H9 (cell line): ENCODE measurements at regions not wholly inside any gene's neighbourhood (a gene's known extent, or its start where the extent isn't known, plus 50 kb on each side); places are given as distances from the start of the nearest gene placed in this dataset.

Source experiments
- DNase-seq: peaks from one replicate; pipeline ENCODE4 v3.0.0-alpha.2; 2017
- H2AFZ ChIP-seq: one replicate; pipeline ENCODE4 v1.6.1; 2013; ENCODE audit warnings: mild to moderate bottlenecking, low read length, control low read depth, moderate library complexity
- H2AK5ac ChIP-seq: 2 replicates; pipeline ENCODE4 v1.6.1; 2013; ENCODE audit warnings: low read length, control low read depth, mixed read lengths; ENCODE audit not compliant: insufficient read length
- H2BK120ac ChIP-seq: one replicate; pipeline ENCODE4 v1.6.1; 2013; ENCODE audit warnings: low read depth, mild to moderate bottlenecking, low read length, control low read depth, inconsistent platforms; ENCODE audit not compliant: poor library complexity, severe bottlenecking
- H2BK12ac ChIP-seq: 2 replicates; pipeline ENCODE4 v1.6.1; 2013; ENCODE audit warnings: low read length, control low read depth, mixed read lengths, low read depth; ENCODE audit not compliant: insufficient read length
- H2BK15ac ChIP-seq: 2 replicates; pipeline ENCODE4 v1.6.1; 2013; ENCODE audit warnings: low read depth, low read length, control low read depth
- H2BK20ac ChIP-seq: one replicate; pipeline ENCODE4 v1.6.1; 2013; ENCODE audit warnings: low read depth, mild to moderate bottlenecking, low read length, control low read depth, inconsistent platforms; ENCODE audit not compliant: poor library complexity, severe bottlenecking
- H2BK5ac ChIP-seq: 2 replicates; pipeline ENCODE4 v1.6.1; 2013; ENCODE audit warnings: low read length, control low read depth, mixed read lengths; ENCODE audit not compliant: insufficient read length
- H3K14ac ChIP-seq: 2 replicates; pipeline ENCODE4 v1.6.1; 2013; ENCODE audit warnings: low read length, control low read depth; ENCODE audit not compliant: insufficient read depth
- H3K18ac ChIP-seq: 2 replicates; pipeline ENCODE4 v1.6.1; 2013; ENCODE audit warnings: low read depth, mild to moderate bottlenecking, mixed read lengths, low read length, control low read depth; ENCODE audit not compliant: insufficient read length
- H3K23ac ChIP-seq: 2 replicates; pipeline ENCODE4 v1.6.1; 2013; ENCODE audit warnings: low read length, control low read depth, mixed read lengths, low read depth; ENCODE audit not compliant: insufficient read length
- H3K23me2 ChIP-seq: 2 replicates; pipeline ENCODE4 v1.6.1; 2013; ENCODE audit warnings: low read depth, mild to moderate bottlenecking, mixed read lengths, low read length, control low read depth; ENCODE audit not compliant: insufficient read length, poor library complexity, severe bottlenecking
- H3K27ac ChIP-seq: 2 replicates; pipeline ENCODE4 v1.5.1; 2013; ENCODE audit warnings: low read length, control low read depth, mixed read lengths, low read depth; ENCODE audit not compliant: insufficient read length
- H3K27me3 ChIP-seq: 2 replicates; pipeline ENCODE4 v1.6.1; 2013; ENCODE audit warnings: low read length, control low read depth, inconsistent platforms; ENCODE audit not compliant: insufficient read depth
- H3K4ac ChIP-seq: 2 replicates; pipeline ENCODE4 v1.6.1; 2013; ENCODE audit warnings: low read depth, mild to moderate bottlenecking, control low read depth, inconsistent platforms, low read length, moderate library complexity
- H3K4me1 ChIP-seq: 2 replicates; pipeline ENCODE4 v1.6.1; 2013; ENCODE audit warnings: low read length, control low read depth, inconsistent platforms; ENCODE audit not compliant: insufficient read depth
- H3K4me2 ChIP-seq: 2 replicates; pipeline ENCODE4 v1.6.1; 2013; ENCODE audit warnings: low read length, control low read depth, mixed read lengths; ENCODE audit not compliant: insufficient read length, insufficient read depth
- H3K56ac ChIP-seq: 2 replicates; pipeline ENCODE4 v1.6.1; 2013; ENCODE audit warnings: low read depth, mild to moderate bottlenecking, mixed read lengths, low read length, control low read depth; ENCODE audit not compliant: insufficient read length
- H3K79me1 ChIP-seq: 2 replicates; pipeline ENCODE4 v1.6.1; 2013; ENCODE audit warnings: low read depth, mild to moderate bottlenecking, moderate library complexity, low read length, control low read depth, inconsistent platforms; ENCODE audit not compliant: insufficient read depth, poor library complexity, severe bottlenecking
- H3K79me2 ChIP-seq: 2 replicates; pipeline ENCODE4 v1.6.1; 2013; ENCODE audit warnings: low read length, control low read depth, inconsistent platforms; ENCODE audit not compliant: insufficient read depth
- H3K9ac ChIP-seq: 2 replicates; pipeline ENCODE4 v1.6.1; 2013; ENCODE audit warnings: low read length, control low read depth, mixed read lengths; ENCODE audit not compliant: insufficient read length; ENCODE audit errors: extremely low read depth
- H3K9me3 ChIP-seq: one replicate; pipeline ENCODE4 v1.6.1; 2013; ENCODE audit warnings: low read depth, low read length, inconsistent platforms; ENCODE audit not compliant: control insufficient read depth
- H3T11ph ChIP-seq: one replicate; pipeline ENCODE4 v1.6.1; 2013; ENCODE audit warnings: mild to moderate bottlenecking, low read length, control low read depth, inconsistent platforms
- H4K20me1 ChIP-seq: one replicate; pipeline ENCODE4 v1.6.1; 2013; ENCODE audit not compliant: control insufficient read depth, insufficient read length, insufficient read depth
- H4K5ac ChIP-seq: 2 replicates; pipeline ENCODE4 v1.6.1; 2013; ENCODE audit warnings: low read depth, mild to moderate bottlenecking, mixed read lengths, low read length, control low read depth; ENCODE audit not compliant: insufficient read length
- H4K8ac ChIP-seq: replicated peaks from 2 replicates; pipeline ENCODE4 v1.6.1; 2013; ENCODE audit warnings: low read length, control low read depth, mixed read lengths, low read depth; ENCODE audit not compliant: insufficient read length
- H4K91ac ChIP-seq: 2 replicates; pipeline ENCODE4 v1.6.1; 2013; ENCODE audit warnings: low read depth, mild to moderate bottlenecking, moderate library complexity, mixed read lengths, low read length, control low read depth; ENCODE audit not compliant: insufficient read length
- H3K27ac Mint-ChIP-seq, 3 experiments: 2 replicates in 2 of 3; 3 replicates in 1 of 3; pipeline ENCODE4 v1.8.0; 2020 to 2021; ENCODE audit warnings: mixed read lengths in 3 of 3, mild to moderate bottlenecking in 1 of 3, moderate library complexity in 1 of 3
- H3K27me3 Mint-ChIP-seq: 2 replicates; pipeline ENCODE4 v1.8.0; 2021; ENCODE audit warnings: low read depth, mild to moderate bottlenecking, moderate library complexity, mixed read lengths
- H3K36me3 Mint-ChIP-seq, 3 experiments: 2 replicates in 2 of 3; 3 replicates in 1 of 3; pipeline ENCODE4 v1.8.0; 2020 to 2021; ENCODE audit warnings: low read depth in 3 of 3, mixed read lengths in 3 of 3; ENCODE audit not compliant: insufficient read depth in 1 of 3
- H3K4me1 Mint-ChIP-seq, 2 experiments: 2 replicates each; pipeline ENCODE4 v1.8.0; 2020; ENCODE audit warnings: mixed read lengths in 2 of 2
- H3K4me3 Mint-ChIP-seq, 2 experiments: 2 replicates in 1 of 2; 3 replicates in 1 of 2; pipeline ENCODE4 v1.8.0; 2020 to 2021; ENCODE audit warnings: mild to moderate bottlenecking in 2 of 2, mixed read lengths in 2 of 2, moderate library complexity in 1 of 2
- H3K9me3 Mint-ChIP-seq, 2 experiments: 2 replicates in 1 of 2; 3 replicates in 1 of 2; pipeline ENCODE4 v1.8.0; 2020; ENCODE audit warnings: mild to moderate bottlenecking in 2 of 2, mixed read lengths in 2 of 2, moderate library complexity in 1 of 2
- WGBS: extraction: QIAGEN DNeasy Blood & Tissue Kit; methylation state at CpG from one replicate; pipeline ENCODE4 v1.1.7; 2013; ENCODE audit warnings: missing lambda C conversion rate, low lambda C conversion rate, mixed read lengths; ENCODE audit not compliant: insufficient read length; ENCODE audit errors: extremely low coverage; 5-methylcytosine and 5-hydroxymethylcytosine counted together
- TF ChIP-seq, protein P1 (sequence below): fragments of 200-600 bp; sonication (generic); conservative IDR thresholded peaks from 3 replicates; pipeline ENCODE4 v1.8.0; 2021; ENCODE audit warnings: antibody characterized with exemption, mild to moderate bottlenecking

GRCh38 chr5:89983216-89983615, 426.3 kb downstream of the CETN3 start:
- H4K20me1 ChIP-seq, result no peaks in the 10 kb centered on the region
- no peaks in the 10 kb centered on the region for H3K27me3 Mint-ChIP-seq
- no peaks in the 10 kb centered on the region for H3K23me2 ChIP-seq

More at GRCh38 chr5:89983216-89983615, 426.3 kb downstream of the CETN3 start:
- Mint-ChIP-seq H3K36me3 (peaks cover 0 to 5% (median 1%) of the 10 kb centered on the region in 3 experiments; a peak in 2 of 7 replicates), H3K27ac (0 out of 7 replicates have a peak overlapping the region, but pooled peaks of 1 of the 3 experiments have one; percentile 12), H3K9me3 (no peaks in the 10 kb centered on the region; a peak in 2 of 5 replicates), H3K4me3 (no peak overlapping the region), H3K4me1 (peaks cover 11 to 24% of the 10 kb centered on the region in 2 experiments)
- Histone ChIP-seq H2BK5ac (no peak overlapping the region), H3K4ac (no peak overlapping the region), H2BK20ac (no peak overlapping the region), H2AK5ac (no peak overlapping the region), H3K9me3 (no peaks in the 10 kb centered on the region), H2BK120ac (no peak overlapping the region), H3K14ac (no peak overlapping the region), H3T11ph (no peak overlapping the region), H3K27me3 (no peaks in the 10 kb centered on the region), H3K23ac (no peak overlapping the region), H3K4me1 (peaks cover 7% of the 10 kb centered on the region; the same call in 1 of the 2 replicates), H4K91ac (no peak overlapping the region), H3K4me2 (no peak overlapping the region), H2BK12ac (no peak overlapping the region), H3K27ac (no peak overlapping the region), H3K9ac (no peak overlapping the region), H2AFZ (no peak overlapping the region), H3K79me2 (no peaks in the 10 kb centered on the region), H4K5ac (no peak overlapping the region), H4K8ac (no peak overlapping the region), H3K18ac (no peak overlapping the region), H3K56ac (no peak overlapping the region), H2BK15ac (no peak overlapping the region), H3K79me1 (no peaks in the 10 kb centered on the region)
- TF ChIP-seq, protein P1, sequence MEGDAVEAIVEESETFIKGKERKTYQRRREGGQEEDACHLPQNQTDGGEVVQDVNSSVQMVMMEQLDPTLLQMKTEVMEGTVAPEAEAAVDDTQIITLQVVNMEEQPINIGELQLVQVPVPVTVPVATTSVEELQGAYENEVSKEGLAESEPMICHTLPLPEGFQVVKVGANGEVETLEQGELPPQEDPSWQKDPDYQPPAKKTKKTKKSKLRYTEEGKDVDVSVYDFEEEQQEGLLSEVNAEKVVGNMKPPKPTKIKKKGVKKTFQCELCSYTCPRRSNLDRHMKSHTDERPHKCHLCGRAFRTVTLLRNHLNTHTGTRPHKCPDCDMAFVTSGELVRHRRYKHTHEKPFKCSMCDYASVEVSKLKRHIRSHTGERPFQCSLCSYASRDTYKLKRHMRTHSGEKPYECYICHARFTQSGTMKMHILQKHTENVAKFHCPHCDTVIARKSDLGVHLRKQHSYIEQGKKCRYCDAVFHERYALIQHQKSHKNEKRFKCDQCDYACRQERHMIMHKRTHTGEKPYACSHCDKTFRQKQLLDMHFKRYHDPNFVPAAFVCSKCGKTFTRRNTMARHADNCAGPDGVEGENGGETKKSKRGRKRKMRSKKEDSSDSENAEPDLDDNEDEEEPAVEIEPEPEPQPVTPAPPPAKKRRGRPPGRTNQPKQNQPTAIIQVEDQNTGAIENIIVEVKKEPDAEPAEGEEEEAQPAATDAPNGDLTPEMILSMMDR, result no peak
- no peak for DNase-seq
- WGBS, result no CpG with 5 or more reads among the region's 5 CpGs
